Keratinocyte (primary cell): ENCODE measurements at regions not wholly inside any gene's neighbourhood (a gene's known extent, or its start where the extent isn't known, plus 50 kb on each side); places are given as distances from the start of the nearest gene placed in this dataset.

Experiments
- DNase-seq: peaks from one replicate; pipeline ENCODE4 v3.0.0-alpha.2; 2011; ENCODE audit warnings: low read depth, missing footprints, low spot score
- FAIRE-seq: peaks from 2 replicates; lab custom pipeline; 2011; peaks lifted over from hg19 to GRCh38; lab: Jason Lieb, UNC
- H2AFZ ChIP-seq: 2 replicates; pipeline ENCODE4 v1.6.0; 2012; ENCODE audit warnings: low read length, control low read depth, inconsistent platforms; ENCODE audit not compliant: control insufficient read depth
- H3K27ac ChIP-seq: 2 replicates; pipeline ENCODE4 v1.5.1; 2011; ENCODE audit warnings: low read length; ENCODE audit not compliant: control insufficient read depth, insufficient read depth
- H3K27me3 ChIP-seq: 3 replicates; pipeline ENCODE4 v1.6.0; 2011; ENCODE audit warnings: low read length; ENCODE audit not compliant: control insufficient read depth, insufficient read depth; ENCODE audit errors: extremely low read depth
- H3K36me3 ChIP-seq, 2 experiments: 2 replicates in 1 of 2; 3 replicates in 1 of 2; pipeline ENCODE4 v1.5.1; 2011; ENCODE audit warnings: low read length in 2 of 2, mild to moderate bottlenecking in 1 of 2; ENCODE audit not compliant: control insufficient read depth in 2 of 2, insufficient read depth in 2 of 2; ENCODE audit errors: extremely low read depth in 1 of 2
- H3K4me1 ChIP-seq: 3 replicates; pipeline ENCODE4 v1.5.1; 2011; ENCODE audit warnings: low read length; ENCODE audit not compliant: control insufficient read depth, insufficient read depth; ENCODE audit errors: extremely low read depth
- H3K4me2 ChIP-seq: 3 replicates; pipeline ENCODE4 v1.6.0; 2011; ENCODE audit warnings: low read depth, low read length; ENCODE audit not compliant: control insufficient read depth, insufficient read depth; ENCODE audit errors: extremely low read depth
- H3K4me3 ChIP-seq, 3 experiments: fragments of 200-600 bp in 1 of 3; sonication (generic) in 1 of 3; 2 replicates in 2 of 3; 3 replicates in 1 of 3; pipeline ENCODE4 v1.5.1; 2011 to 2016; ENCODE audit warnings: low read length in 3 of 3, mild to moderate bottlenecking in 3 of 3, control low read depth in 2 of 3, inconsistent platforms in 1 of 3, low read depth in 1 of 3, mixed read lengths in 1 of 3, mixed run types in 1 of 3, moderate library complexity in 1 of 3; ENCODE audit not compliant: control insufficient read depth in 2 of 3, insufficient read depth in 2 of 3; ENCODE audit errors: extremely low read depth in 1 of 3
- H3K79me2 ChIP-seq: 2 replicates; pipeline ENCODE4 v1.6.0; 2012; ENCODE audit warnings: low read length; ENCODE audit not compliant: control insufficient read depth, insufficient read depth
- H3K9ac ChIP-seq: 3 replicates; pipeline ENCODE4 v1.6.0; 2011; ENCODE audit warnings: low read length; ENCODE audit not compliant: control insufficient read depth, insufficient read depth; ENCODE audit errors: extremely low read depth
- H3K9me1 ChIP-seq: 3 replicates; pipeline ENCODE4 v1.6.0; 2011; ENCODE audit warnings: low read length; ENCODE audit not compliant: control insufficient read depth, insufficient read depth; ENCODE audit errors: extremely low read depth
- H3K9me3 ChIP-seq: 2 replicates; pipeline ENCODE4 v1.5.1; 2012; ENCODE audit warnings: low read depth, low read length; ENCODE audit not compliant: control insufficient read depth
- H4K20me1 ChIP-seq: 3 replicates; pipeline ENCODE4 v1.6.0; 2011; ENCODE audit warnings: low read length; ENCODE audit not compliant: control insufficient read depth, insufficient read depth; ENCODE audit errors: extremely low read depth
- CTCF ChIP-seq, 3 experiments: IDR thresholded peaks in 1 of 3; conservative IDR thresholded peaks in 1 of 3; optimal IDR thresholded peaks in 1 of 3; 2 replicates in 2 of 3; 3 replicates in 1 of 3; pipeline versions ENCODE3 to v1.5.1; 2011; ENCODE audit warnings: low read length in 3 of 3, mild to moderate bottlenecking in 3 of 3, moderate library complexity in 2 of 3, control low read depth in 1 of 3, inconsistent platforms in 1 of 3; ENCODE audit not compliant: insufficient read depth in 2 of 3; ENCODE audit errors: extremely low read depth in 1 of 3
- EZH2 ChIP-seq: IDR thresholded peaks from one replicate; pipeline ENCODE4 v1.6.1; 2012; ENCODE audit warnings: inconsistent platforms, mild to moderate bottlenecking, low read length, moderate library complexity
- dilution Hi-C: fragments of 300-500 bp; cut with MboI; formaldehyde crosslinking; loops from one replicate; pipeline ENCODE4 v1.7.0; 2020; ENCODE audit warnings: low sequenced_read_pairs; ENCODE audit not compliant: extremely low pct_ligation_motif_present

GRCh38 chr7:136347488-136347887 lies 370.3 kb upstream of the MTPN start:
- DNase-seq (no peak), FAIRE-seq (no peak)
- H3K4me3 ChIP-seq, result no peak overlapping the region
- H3K27ac ChIP-seq, result no peak overlapping the region
- no peaks in the 10 kb centered on the region for H3K9me3 ChIP-seq
- no peak overlapping the region for H3K4me2 ChIP-seq
- TF ChIP-seq CTCF (optimal IDR thresholded peaks at IDR 0.05 in 1 of 3, IDR thresholded peaks at IDR 0.05 in 1 of 3, conservative IDR thresholded peaks at IDR 0.05 in 1 of 3; ENCODE audit: extremely low read depth in 1 of 3, insufficient read depth in 2 of 3, low read length in 3 of 3) (no peak), EZH2 (no peak)
- H4K20me1 ChIP-seq, result no peaks in the 10 kb centered on the region
- H3K36me3 ChIP-seq, result no peaks in the 10 kb centered on the region
- H3K9ac ChIP-seq, result no peak overlapping the region
- no peaks in the 10 kb centered on the region for H3K27me3 ChIP-seq
- dilution Hi-C loops, result no loop called here
- H3K9me1 ChIP-seq, result no peaks in the 10 kb centered on the region
- no peaks in the 10 kb centered on the region for H3K79me2 ChIP-seq
- H3K4me1 ChIP-seq, result no peaks in the 10 kb centered on the region
- no peak overlapping the region for H2AFZ ChIP-seq

GRCh38 chr7:136342251-136342650 lies 365.1 kb upstream of the MTPN start:
- Histone ChIP-seq H3K4me1 (no peaks in the 10 kb centered on the region), H2AFZ (no peak overlapping the region), H3K36me3 (no peaks in the 10 kb centered on the region), H3K9ac (no peak overlapping the region), H3K4me2 (no peak overlapping the region), H3K9me1 (no peaks in the 10 kb centered on the region), H4K20me1 (no peaks in the 10 kb centered on the region), H3K9me3 (no peaks in the 10 kb centered on the region), H3K27ac (no peak overlapping the region), H3K79me2 (no peaks in the 10 kb centered on the region), H3K4me3 (no peak overlapping the region), H3K27me3 (no peaks in the 10 kb centered on the region)
- dilution Hi-C loops, result no loop called here
- TF ChIP-seq EZH2, result no peak
- FAIRE-seq, result no peak
- DNase-seq, result no peak

- Histone ChIP-seq H3K9ac (no peak overlapping the region), H2AFZ (no peak overlapping the region), H3K9me3 (no peaks in the 10 kb centered on the region), H3K4me2 (no peak overlapping the region), H3K9me1 (no peaks in the 10 kb centered on the region), H3K27me3 (no peaks in the 10 kb centered on the region), H3K36me3 (no peaks in the 10 kb centered on the region), H3K27ac (no peak overlapping the region), H3K79me2 (no peaks in the 10 kb centered on the region), H3K4me3 (no peak overlapping the region), H3K4me1 (no peaks in the 10 kb centered on the region), H4K20me1 (no peaks in the 10 kb centered on the region)
- FAIRE-seq, result no peak
- no peak for TF ChIP-seq EZH2
- no peak for TF ChIP-seq CTCF (optimal IDR thresholded peaks at IDR 0.05 in 1 of 3, IDR thresholded peaks at IDR 0.05 in 1 of 3, conservative IDR thresholded peaks at IDR 0.05 in 1 of 3; ENCODE audit: extremely low read depth in 1 of 3, insufficient read depth in 2 of 3, low read length in 3 of 3)
- no peak for DNase-seq
- dilution Hi-C loops, result no loop called here
Observed at GRCh38 chr7:136339464-136339863, 362.3 kb upstream of the MTPN start.
